AG04450 (cell line): ENCODE measurements at regions not wholly inside any gene's neighbourhood (a gene's known extent, or its start where the extent isn't known, plus 50 kb on each side); places are given as distances from the start of the nearest gene placed in this dataset.

Source experiments
- CTCF ChIA-PET: fragments of 300-600, 350-600 bp; formaldehyde crosslinking; extraction: SDS; loops from one replicate; lab custom pipeline; 2022; ENCODE audit warnings: antibody characterized with exemption, inconsistent platforms; lab: Charles Lee
- POLR2A ChIA-PET: fragments of 350-600 bp; formaldehyde crosslinking; extraction: SDS; loops from one replicate; lab custom pipeline; 2021; ENCODE audit warnings: antibody characterized with exemption, inconsistent platforms; lab: Yijun Ruan, JAX
- DNase-seq: peaks from one replicate; pipeline ENCODE4 v3.0.0-alpha.2; 2011; ENCODE audit warnings: low read depth, low spot score
- H3K27ac ChIP-seq: one replicate; pipeline ENCODE4 v1.5.1; 2012; ENCODE audit warnings: low read depth, low read length, control low read depth
- H3K27me3 ChIP-seq: one replicate; pipeline ENCODE4 v1.6.0; 2012; ENCODE audit warnings: low read length; ENCODE audit not compliant: control insufficient read depth, insufficient read depth
- H3K4me3 ChIP-seq: 2 replicates; pipeline ENCODE4 v1.5.1; 2011; ENCODE audit warnings: mild to moderate bottlenecking, low read depth, low read length, control low read depth
- H3K9me3 ChIP-seq: 2 replicates; pipeline ENCODE4 v1.5.1; 2012; ENCODE audit warnings: low read length; ENCODE audit not compliant: control insufficient read depth, insufficient read depth
- TF ChIP-seq, protein P1 (sequence below): IDR thresholded peaks from 2 replicates; pipeline ENCODE4 v1.5.1; 2011; ENCODE audit warnings: low read depth, low read length, control low read depth, inconsistent platforms

DNA sequence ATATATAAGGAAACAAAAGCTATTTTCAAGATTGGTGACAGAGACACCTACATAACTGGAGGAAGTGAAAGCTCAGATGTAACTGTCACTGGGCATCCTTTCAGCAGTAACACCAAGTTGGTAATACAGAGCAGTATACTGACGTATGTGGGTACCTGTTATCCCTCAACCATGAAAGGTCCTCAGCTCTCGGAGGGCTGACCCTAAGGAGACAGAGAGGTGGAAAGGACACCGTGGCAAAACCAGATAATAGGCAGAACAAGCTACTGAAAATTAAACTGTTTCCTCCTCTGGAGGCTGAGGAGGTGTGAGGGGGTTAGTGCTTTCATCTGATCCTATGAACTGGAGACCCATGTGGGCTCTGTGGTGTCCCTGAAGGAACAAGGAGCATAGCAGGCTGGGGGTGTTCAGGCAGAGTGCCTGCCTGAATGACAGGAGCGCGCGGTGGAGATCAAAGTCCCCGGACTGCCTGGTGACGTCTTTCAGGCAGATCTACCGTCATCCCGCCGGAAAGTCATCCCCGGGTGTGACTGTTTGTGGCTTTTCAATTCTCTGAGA is 130.2 kb upstream of the FSTL4 start:
- TF ChIP-seq, protein P1, sequence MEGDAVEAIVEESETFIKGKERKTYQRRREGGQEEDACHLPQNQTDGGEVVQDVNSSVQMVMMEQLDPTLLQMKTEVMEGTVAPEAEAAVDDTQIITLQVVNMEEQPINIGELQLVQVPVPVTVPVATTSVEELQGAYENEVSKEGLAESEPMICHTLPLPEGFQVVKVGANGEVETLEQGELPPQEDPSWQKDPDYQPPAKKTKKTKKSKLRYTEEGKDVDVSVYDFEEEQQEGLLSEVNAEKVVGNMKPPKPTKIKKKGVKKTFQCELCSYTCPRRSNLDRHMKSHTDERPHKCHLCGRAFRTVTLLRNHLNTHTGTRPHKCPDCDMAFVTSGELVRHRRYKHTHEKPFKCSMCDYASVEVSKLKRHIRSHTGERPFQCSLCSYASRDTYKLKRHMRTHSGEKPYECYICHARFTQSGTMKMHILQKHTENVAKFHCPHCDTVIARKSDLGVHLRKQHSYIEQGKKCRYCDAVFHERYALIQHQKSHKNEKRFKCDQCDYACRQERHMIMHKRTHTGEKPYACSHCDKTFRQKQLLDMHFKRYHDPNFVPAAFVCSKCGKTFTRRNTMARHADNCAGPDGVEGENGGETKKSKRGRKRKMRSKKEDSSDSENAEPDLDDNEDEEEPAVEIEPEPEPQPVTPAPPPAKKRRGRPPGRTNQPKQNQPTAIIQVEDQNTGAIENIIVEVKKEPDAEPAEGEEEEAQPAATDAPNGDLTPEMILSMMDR, result no peak
- ChIA-PET CTCF (no interaction called here), POLR2A (no interaction called here)
- Histone ChIP-seq H3K27me3 (no peaks in the 10 kb centered on the region), H3K27ac (no peak overlapping the region), H3K9me3 (no peaks in the 10 kb centered on the region), H3K4me3 (no peak overlapping the region)
- no peak for DNase-seq

DNA sequence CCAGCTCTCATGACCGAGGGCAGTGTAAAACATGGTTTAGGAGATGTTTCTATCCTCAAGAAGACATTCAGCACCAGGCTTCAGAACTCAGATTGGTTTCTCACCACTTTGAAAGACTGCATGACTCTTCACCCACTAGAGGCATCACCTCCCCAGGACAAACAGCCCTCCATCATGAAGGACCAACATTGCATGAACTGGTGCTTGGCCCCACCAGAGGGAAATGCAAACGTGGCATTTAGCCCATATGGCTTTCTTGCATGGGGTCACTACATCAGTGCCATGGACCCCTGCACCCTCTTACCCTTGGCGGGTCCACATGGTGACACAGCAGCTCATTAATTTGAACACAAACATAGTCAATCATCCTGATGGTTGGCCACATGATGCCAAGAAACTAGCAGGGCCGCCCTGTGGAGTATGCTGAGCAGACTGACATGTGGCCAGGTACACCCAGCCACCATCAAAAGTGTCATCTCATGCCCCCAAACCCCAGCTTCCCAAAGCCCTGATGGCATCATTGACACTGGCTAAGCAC is 129.5 kb upstream of the FSTL4 start:
- Histone ChIP-seq H3K27me3 (no peaks in the 10 kb centered on the region), H3K9me3 (no peaks in the 10 kb centered on the region), H3K27ac (no peak overlapping the region), H3K4me3 (no peak overlapping the region)
- TF ChIP-seq, protein P1, result no peak
- POLR2A ChIA-PET, result no interaction called here
- no peak for DNase-seq
- CTCF ChIA-PET, result no interaction called here

DNA sequence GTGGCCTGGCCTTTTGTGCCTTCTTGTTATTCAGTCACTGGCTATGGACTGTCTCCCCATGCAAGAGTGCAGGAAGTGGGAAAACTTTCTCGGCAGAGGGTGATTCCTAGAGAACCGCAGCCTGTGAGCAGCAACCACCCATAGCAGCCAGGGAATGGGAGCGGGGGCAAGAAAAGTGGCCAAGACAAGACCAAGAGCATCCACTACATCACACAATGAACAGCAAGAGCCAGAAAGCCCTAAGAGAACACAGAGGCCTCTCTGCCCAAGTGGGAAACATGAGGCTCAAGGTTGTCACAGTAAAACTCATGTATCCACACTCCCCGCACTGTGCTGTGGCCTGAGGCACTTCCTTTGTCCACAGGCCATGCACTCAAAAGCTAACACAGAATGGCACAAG is 129.1 kb upstream of the FSTL4 start:
- TF ChIP-seq, protein P1, result no peak
- H3K9me3 ChIP-seq, result no peaks in the 10 kb centered on the region
- POLR2A ChIA-PET, result no interaction called here
- DNase-seq, result no peak
- H3K27me3 ChIP-seq, result no peaks in the 10 kb centered on the region
- H3K27ac ChIP-seq, result no peak overlapping the region
- CTCF ChIA-PET, result no interaction called here
- no peak overlapping the region for H3K4me3 ChIP-seq

DNA sequence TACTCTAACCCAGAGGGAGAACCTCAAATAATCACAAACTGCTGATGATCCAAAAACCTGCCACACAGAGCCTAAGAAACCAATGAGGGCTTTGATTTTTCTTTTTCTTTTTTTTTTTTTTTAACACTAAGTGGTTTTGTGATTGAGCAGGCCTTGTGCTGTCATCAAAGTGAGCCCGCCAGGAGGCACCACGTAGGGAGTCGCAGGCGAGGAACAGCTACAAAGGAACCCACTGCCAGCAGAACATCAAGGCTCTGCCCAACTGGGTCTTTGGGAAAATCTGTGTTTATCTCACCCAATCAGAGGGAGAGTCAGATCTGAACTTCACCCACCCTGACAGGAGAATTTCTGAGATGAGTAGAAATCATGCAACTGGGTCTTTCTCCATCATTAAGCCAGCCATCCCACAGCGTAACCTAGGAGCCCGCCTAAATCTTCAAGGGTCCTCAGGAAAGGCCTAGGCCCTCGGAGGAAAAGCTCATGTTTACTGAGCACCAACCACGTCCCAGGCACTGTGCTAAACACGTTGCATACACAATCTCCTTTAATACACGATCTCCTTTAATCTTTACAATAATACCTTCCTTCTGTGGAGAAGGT is 126.9 kb upstream of the FSTL4 start:
- CTCF ChIA-PET, result interaction anchor here (0.6 to 0.7 kb wide), 2 partner anchors 105 to 240 kb away, joined by 3 to 8 read pairs; no protein-coding TSS in a partner anchor
- H3K4me3 ChIP-seq, result no peak overlapping the region
- H3K9me3 ChIP-seq, result no peaks in the 10 kb centered on the region
- POLR2A ChIA-PET, result no interaction called here
- H3K27ac ChIP-seq, result no peak overlapping the region
- TF ChIP-seq, protein P1, result no peak
- DNase-seq, result no peak
- H3K27me3 ChIP-seq, result no peaks in the 10 kb centered on the region

DNA sequence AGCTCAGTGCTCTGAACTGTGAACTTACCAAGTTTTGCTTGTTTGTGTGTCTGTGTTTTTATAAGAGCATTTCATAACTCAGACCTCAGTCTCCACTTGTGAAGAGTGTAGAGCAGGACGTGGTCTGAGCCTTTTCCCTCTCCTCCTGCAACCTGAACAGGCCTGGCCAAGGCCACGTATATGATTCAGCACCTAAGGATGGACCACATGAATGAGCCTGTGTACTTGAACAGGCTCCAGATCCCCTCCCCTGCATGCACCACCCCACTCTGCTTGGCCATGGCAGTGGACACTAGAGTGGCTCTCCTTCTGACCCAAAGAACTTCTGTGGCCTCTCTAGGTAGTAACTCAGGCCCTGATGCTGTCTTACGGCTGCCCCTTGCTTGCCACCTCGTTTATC is 125.9 kb upstream of the FSTL4 start:
- ChIA-PET CTCF (no interaction called here), POLR2A (no interaction called here)
- H3K9me3 ChIP-seq, result no peaks in the 10 kb centered on the region
- no peak overlapping the region for H3K4me3 ChIP-seq
- TF ChIP-seq, protein P1, result no peak
- no peak for DNase-seq
- no peaks in the 10 kb centered on the region for H3K27me3 ChIP-seq
- H3K27ac ChIP-seq, result no peak overlapping the region
